Caco-2 (cell line): ENCODE measurements at regions not wholly inside any gene's neighbourhood (a gene's known extent, or its start where the extent isn't known, plus 50 kb on each side); places are given as distances from the start of the nearest gene placed in this dataset.

Source experiments
- BruUV-seq: library from RNA; stranded (reverse); fragments of 400-500 nt; replicated peaks from 2 replicates; lab custom pipeline; 2021; lab: Mats Ljungman, UMichigan
- CTCF ChIA-PET: fragments of 300-600 bp; sonication (Branson Sonifier 250); formaldehyde crosslinking; loops from one replicate; lab custom pipeline; 2022; ENCODE audit warnings: antibody characterized with exemption; lab: Charles Lee
- POLR2A ChIA-PET: fragments of 300-600 bp; sonication (Branson Sonifier 250); formaldehyde crosslinking; loops from one replicate; lab custom pipeline; 2022; ENCODE audit warnings: antibody characterized with exemption; lab: Charles Lee
- DNase-seq, 2 experiments: peaks; one replicate each; pipeline versions ENCODE4 v3.0.0 to v3.0.0-alpha.2; 2020 to 2022
- H3K27me3 ChIP-seq: replicated peaks from 2 replicates; pipeline ENCODE4 v1.6.0; 2011; ENCODE audit warnings: low read length; ENCODE audit not compliant: control insufficient read depth, insufficient read depth
- H3K36me3 ChIP-seq: 2 replicates; pipeline ENCODE4 v1.5.1; 2011; ENCODE audit warnings: low read length; ENCODE audit not compliant: control insufficient read depth, insufficient read depth
- H3K4me1 ChIP-seq: fragments of 250-450 bp; sonication (Bioruptor Pico); 2 replicates; pipeline ENCODE4 v1.5.1; 2020; ENCODE audit warnings: mild to moderate bottlenecking
- H3K4me3 ChIP-seq: 2 replicates; pipeline ENCODE4 v1.5.1; 2011; ENCODE audit warnings: low read depth, mild to moderate bottlenecking, control low read depth, low read length
- H3K9me3 ChIP-seq: fragments of 250-450 bp; sonication (Bioruptor Pico); 2 replicates; pipeline ENCODE4 v1.5.1; 2020; ENCODE audit warnings: mild to moderate bottlenecking, moderate library complexity
- H3K27ac Mint-ChIP-seq: one replicate; pipeline ENCODE4 v1.8.0; 2022; ENCODE audit warnings: mixed read lengths; ENCODE audit not compliant: unreplicated experiment
- H3K27me3 Mint-ChIP-seq: one replicate; pipeline ENCODE4 v1.8.0; 2022; ENCODE audit warnings: mixed read lengths; ENCODE audit not compliant: insufficient read depth, unreplicated experiment
- H3K36me3 Mint-ChIP-seq: one replicate; pipeline ENCODE4 v1.8.0; 2022; ENCODE audit warnings: mild to moderate bottlenecking, mixed read lengths; ENCODE audit not compliant: insufficient read depth, unreplicated experiment
- H3K4me1 Mint-ChIP-seq: one replicate; pipeline ENCODE4 v1.8.0; 2022; ENCODE audit warnings: low read depth, mixed read lengths; ENCODE audit not compliant: unreplicated experiment
- H3K4me3 Mint-ChIP-seq: one replicate; pipeline ENCODE4 v1.8.0; 2022; ENCODE audit warnings: mild to moderate bottlenecking, moderate library complexity, mixed read lengths; ENCODE audit not compliant: unreplicated experiment
- H3K9me3 Mint-ChIP-seq: one replicate; pipeline ENCODE4 v1.8.0; 2022; ENCODE audit warnings: mixed read lengths; ENCODE audit not compliant: unreplicated experiment
- CTCF ChIP-seq, 2 experiments: fragments of 200-600 bp in 1 of 2; IDR thresholded peaks; 1 replicate in 1 of 2; 2 replicates in 1 of 2; pipeline versions ENCODE4 v1.5.1 to v1.8.0; 2011 to 2022; ENCODE audit warnings: antibody characterized with exemption in 1 of 2, control low read depth in 1 of 2, inconsistent platforms in 1 of 2, low read depth in 1 of 2, low read length in 1 of 2, mild to moderate bottlenecking in 1 of 2, moderate library complexity in 1 of 2; ENCODE audit not compliant: insufficient read depth in 1 of 2, severe bottlenecking in 1 of 2, unreplicated experiment in 1 of 2
- intact Hi-C: fragments of 100-400 bp; cut with micrococcal nuclease; formaldehyde crosslinking; loops from one replicate; pipeline ENCODE4 v1.10.0; 2022; ENCODE audit not compliant: unreplicated experiment

- intact Hi-C loops: no loop called here
- POLR2A ChIA-PET: no interaction called here
- no TSS peak for BruUV-seq
- Mint-ChIP-seq H3K27ac (no peak overlapping the region), H3K36me3 (no peaks in the 10 kb centered on the region), H3K4me3 (no peak overlapping the region), H3K9me3 (no peaks in the 10 kb centered on the region), H3K4me1 (no peaks in the 10 kb centered on the region), H3K27me3 (no peaks in the 10 kb centered on the region)
- CTCF ChIA-PET: no interaction called here
- H3K36me3 ChIP-seq: no peaks in the 10 kb centered on the region
- no peak for DNase-seq
- H3K27me3 ChIP-seq: no peaks in the 10 kb centered on the region
- no peaks in the 10 kb centered on the region for H3K9me3 ChIP-seq
- no peaks in the 10 kb centered on the region for H3K4me1 ChIP-seq
- H3K4me3 ChIP-seq: no peak overlapping the region
- TF ChIP-seq CTCF (IDR thresholded peaks at IDR 0.05; ENCODE audit: insufficient read depth in 1 of 2, low read depth in 1 of 2, low read length in 1 of 2, severe bottlenecking in 1 of 2, unreplicated experiment in 1 of 2): no peak
These were observed 260.7 kb downstream of the PLOD2 start for GRCh38 chr3:145900056-145900829.

DNA sequence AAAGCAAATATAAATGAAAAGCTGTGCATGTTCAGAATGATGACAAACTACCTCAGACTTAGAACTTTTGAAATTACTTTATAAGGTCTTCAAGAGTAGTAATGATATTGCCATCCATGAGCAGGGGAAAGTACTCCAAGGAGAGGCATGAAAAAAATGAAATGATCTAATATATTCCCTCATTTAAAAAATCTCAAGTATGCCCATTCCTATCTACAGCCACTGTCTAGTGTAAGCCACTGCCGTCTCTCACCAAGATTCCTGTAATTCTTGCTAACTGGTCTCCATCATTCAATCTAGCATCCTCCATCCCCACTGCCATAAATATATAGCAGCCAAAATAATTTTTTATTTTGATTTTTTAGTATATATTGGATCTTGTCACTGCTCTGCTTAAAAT is 258.8 kb downstream of the PLOD2 start:
- no peaks in the 10 kb centered on the region for H3K9me3 ChIP-seq
- no peaks in the 10 kb centered on the region for H3K36me3 ChIP-seq
- Mint-ChIP-seq H3K4me1 (no peaks in the 10 kb centered on the region), H3K9me3 (no peaks in the 10 kb centered on the region), H3K27ac (no peak overlapping the region), H3K36me3 (no peaks in the 10 kb centered on the region), H3K4me3 (no peak overlapping the region), H3K27me3 (no peaks in the 10 kb centered on the region)
- H3K4me3 ChIP-seq: no peak overlapping the region
- ChIA-PET CTCF (no interaction called here), POLR2A (no interaction called here)
- DNase-seq: no peak
- TF ChIP-seq CTCF (IDR thresholded peaks at IDR 0.05; ENCODE audit: insufficient read depth in 1 of 2, low read depth in 1 of 2, low read length in 1 of 2, severe bottlenecking in 1 of 2, unreplicated experiment in 1 of 2): no peak
- no TSS peak for BruUV-seq
- intact Hi-C loops: no loop called here
- H3K27me3 ChIP-seq: no peaks in the 10 kb centered on the region
- no peaks in the 10 kb centered on the region for H3K4me1 ChIP-seq

DNA sequence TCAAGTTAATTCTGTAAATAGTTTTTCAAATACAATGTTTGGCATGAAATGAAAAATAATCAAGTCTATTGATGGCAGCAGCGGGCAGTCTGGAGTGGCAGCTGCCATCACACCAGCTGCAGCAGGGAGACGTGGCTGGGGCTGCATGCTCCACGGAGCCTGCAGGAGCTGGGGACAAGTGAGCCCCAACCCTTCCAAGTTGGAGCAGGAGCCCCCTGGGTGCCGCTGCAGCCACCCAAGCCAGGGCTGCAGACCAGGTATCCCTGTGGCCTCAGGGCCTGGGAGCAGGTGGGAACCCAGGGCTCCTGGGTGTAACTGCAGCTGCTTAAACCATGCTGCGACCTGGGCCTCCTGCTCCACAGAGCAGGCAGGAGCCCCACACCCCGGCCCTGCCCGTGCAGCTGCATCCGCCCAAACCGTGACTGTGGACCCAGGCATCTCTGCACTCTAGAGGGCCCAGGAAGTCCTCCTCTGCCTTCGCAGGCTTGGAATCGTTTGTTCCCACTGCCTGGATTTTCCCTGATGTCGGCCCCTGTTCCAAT is 257.4 kb downstream of the PLOD2 start:
- intact Hi-C loops: no loop called here
- DNase-seq: no peak
- POLR2A ChIA-PET: no interaction called here
- Histone ChIP-seq H3K27me3 (no peaks in the 10 kb centered on the region), H3K36me3 (no peaks in the 10 kb centered on the region), H3K4me3 (no peak overlapping the region), H3K9me3 (no peaks in the 10 kb centered on the region), H3K4me1 (no peaks in the 10 kb centered on the region)
- Mint-ChIP-seq H3K27ac (no peak overlapping the region), H3K4me1 (no peaks in the 10 kb centered on the region), H3K36me3 (no peaks in the 10 kb centered on the region), H3K27me3 (no peaks in the 10 kb centered on the region), H3K9me3 (no peaks in the 10 kb centered on the region), H3K4me3 (no peak overlapping the region)
- no TSS peak for BruUV-seq
- no peak for TF ChIP-seq CTCF (IDR thresholded peaks at IDR 0.05; ENCODE audit: insufficient read depth in 1 of 2, low read depth in 1 of 2, low read length in 1 of 2, severe bottlenecking in 1 of 2, unreplicated experiment in 1 of 2)
- CTCF ChIA-PET: interaction anchor here (0.5 kb wide), 1 partner anchor 354 kb away, joined by 4 read pairs; no protein-coding TSS in a partner anchor
